Dermis microvascular lymphatic vessel endothelial cell (primary cell): ENCODE measurements at regions not wholly inside any gene's neighbourhood (a gene's known extent, or its start where the extent isn't known, plus 50 kb on each side); places are given as distances from the start of the nearest gene placed in this dataset.
"Not testable (repeated sequence)": the region's sequence is repeated elsewhere in the genome, so short reads cannot be mapped to it uniquely, and the experiment has no call there.

ENCODE experiments used
- DNase-seq, 2 donors: peaks; one replicate each; pipeline versions ENCODE4 v3.0.0 to v3.0.0-alpha.2; 2010; ENCODE audit warnings: low read depth in 2 of 2

DNA sequence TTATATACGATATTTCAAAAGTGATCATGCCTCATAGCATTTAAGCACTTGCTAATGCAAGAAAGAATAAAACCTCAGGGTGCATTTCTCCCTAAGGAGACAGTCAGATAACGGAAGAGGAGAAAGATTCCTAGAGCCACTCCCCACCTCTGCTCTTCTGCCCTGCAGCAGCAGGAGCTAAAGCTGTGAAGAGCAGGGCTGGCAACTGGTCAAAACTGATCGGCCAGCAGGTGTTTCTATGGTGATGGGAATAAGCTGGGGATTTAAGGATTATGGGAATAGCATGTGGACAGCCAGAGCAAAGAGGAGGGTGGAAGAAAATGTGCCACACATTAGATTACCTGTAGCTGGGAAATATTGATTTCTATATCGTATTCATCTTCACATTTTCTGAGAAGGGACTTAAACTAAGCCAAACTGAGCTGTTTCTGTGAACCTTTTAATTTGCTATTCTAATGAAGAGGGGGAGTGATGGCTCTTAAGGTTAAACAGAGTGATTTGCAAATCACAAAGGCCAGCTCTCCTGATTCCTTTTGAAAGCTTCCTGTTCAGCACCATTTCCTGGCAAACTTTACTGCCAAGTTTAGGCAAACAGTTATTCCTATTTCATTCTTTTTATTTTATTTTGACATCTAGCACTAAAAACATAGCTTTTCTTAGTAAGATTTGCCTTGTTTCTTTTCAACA, 268.9 kb upstream of the PFKP start:
- DNase-seq, result no peak

DNA sequence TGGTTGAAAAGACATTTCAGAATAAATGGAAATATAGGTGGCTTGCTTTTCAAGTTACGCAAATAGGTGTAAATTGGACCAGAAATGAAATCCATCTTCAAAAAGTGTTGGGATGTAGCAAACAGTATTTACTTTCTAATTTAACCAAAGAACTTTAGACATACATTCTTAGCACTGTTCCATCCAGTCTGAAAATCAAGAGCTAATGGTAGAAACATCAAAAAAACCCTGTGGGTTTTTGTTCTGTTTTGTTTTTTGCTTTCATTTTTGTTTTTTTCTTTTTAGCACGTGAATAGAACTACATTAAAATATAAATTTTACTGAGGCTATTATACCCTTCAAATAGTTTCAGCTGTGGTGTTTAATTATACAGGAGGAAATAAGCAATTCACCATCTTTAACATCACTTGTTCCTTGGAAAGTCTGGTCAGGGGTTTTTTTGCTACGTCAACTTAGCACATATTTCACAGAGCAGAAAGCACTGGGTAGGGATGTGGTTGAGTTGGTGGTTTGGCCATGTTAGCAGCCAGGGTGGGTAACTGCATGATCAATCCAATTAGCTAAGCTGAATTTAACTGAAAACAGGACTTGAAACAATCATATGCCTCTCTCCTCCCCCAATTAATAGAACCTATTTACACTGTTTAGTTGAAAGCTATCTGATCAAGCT, 275.4 kb upstream of the PFKP start:
- DNase-seq, result no peak

GRCh38 chr10:2790396-2791188, 276.8 kb upstream of the PFKP start:
- DNase-seq, result no peak

DNA sequence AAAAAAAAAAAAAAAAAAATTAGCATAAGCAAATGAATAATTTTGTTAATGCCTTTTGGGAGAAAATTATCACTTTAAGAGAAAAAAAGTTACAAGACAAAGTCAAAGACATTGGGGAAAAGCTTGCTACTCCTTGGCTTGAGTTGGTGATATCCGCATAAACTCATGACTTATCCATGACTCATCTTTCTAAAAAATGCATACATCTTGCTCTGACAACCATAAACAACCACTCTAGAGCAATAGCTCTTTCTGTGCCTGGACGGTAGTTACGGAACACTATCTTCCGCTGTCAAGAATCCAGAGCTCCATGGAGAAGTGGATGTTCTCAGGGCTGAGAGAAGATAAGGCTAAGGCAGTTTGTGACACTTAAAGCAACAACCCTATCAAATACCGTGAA, 281.1 kb upstream of the PFKP start:
- no peak for DNase-seq

DNA sequence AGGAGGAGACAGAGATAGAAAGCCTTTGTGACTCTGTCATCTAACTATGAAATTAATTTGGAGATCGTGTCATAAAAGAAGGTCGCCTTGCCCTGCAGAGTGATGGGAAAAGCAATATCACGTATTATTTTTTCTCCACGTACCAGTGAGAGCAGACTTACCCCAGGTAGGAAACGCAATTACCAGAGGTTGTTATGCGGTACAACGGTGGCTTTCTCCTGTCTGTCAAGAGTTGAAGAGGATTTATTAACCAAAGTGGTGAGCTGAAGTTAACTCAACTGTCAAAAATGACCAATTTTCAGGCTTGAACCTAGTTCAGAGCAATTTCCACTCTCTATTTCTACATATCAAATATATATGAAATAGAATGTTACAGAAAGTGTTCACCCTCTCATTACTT, 282.6 kb upstream of the PFKP start:
- no peak for DNase-seq

DNA sequence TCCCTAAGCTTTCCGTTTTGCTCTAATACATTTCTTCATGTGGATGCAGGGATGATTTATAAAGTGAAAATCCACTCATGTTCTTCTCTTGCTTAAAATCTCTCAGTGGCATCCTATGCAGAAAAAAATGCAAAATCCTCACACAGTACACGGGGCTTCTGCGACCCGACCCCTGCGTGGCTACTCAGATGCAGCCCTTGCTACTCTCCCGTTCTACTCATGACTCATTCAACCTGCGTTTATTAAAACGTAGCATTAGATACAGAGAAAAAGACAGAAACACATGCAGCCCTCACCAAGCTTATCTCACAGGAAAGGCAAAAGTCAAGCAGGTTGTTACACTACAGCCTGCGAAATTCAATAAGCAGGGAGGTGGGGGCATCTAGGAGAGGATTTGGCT, 284.4 kb upstream of the PFKP start:
- no peak for DNase-seq

DNA sequence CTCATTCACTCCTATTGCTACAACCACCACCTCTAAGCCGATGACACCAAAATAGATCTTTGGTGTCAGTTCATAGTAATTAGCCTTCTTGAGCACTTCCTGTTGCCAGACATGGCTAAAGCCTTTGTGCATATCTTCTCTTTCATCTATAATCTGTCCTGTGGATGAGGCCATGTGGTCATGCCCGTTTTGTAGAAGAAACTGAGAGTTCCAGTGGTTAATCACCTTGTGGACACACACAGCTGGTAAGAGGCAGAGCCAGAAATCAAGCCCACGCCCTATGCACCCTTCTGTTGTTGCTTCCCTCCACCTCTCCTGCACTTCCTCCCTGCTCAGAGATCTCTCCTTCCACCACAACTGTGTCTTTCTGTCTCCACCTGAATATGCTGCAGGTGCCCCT, 285.1 kb upstream of the PFKP start:
- DNase-seq, result no peak

GRCh38 chr10:2777666-2778355, 289.5 kb upstream of the PFKP start:
- DNase-seq, result no peak

DNA sequence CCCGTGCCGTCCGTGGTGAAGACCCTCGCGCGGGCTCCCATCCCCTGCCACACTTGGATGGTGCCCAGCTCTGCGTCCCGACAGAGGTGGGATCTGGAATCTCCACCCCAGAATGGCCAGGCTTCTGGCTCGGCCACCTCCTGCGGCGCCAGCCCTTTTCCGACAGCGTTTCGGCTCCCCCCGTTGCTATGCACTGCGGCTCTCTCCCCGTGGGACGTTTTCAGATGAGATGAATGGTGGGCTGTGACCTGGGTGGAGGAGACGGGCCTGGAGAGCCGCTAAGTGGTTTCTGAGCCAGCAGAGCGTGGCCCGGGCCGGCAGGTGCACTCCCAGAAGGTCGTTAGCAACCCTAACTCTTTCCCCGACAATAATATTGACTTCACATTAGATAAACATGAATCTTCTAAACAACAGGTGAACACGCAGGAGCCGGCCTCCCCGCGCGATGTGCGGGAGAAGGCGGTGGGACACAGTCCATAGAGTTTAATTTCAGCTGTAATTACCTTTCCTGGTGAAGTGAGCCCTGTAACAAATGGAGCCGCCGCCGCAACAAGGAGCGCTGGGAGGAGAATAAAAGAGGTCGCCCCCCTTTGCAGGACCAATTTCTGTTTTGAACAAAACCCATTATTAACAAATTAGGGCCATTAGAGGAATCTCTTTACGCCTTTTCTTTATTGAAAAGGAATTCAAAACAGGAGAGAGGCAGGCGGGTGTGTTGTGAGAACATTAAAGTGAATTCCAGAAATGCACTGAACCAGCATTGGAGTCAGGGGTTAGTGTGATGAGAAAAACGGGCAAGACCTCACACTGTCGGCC, 294.3 kb upstream of the PFKP start:
- no peak for DNase-seq

- DNase-seq, result no peak
Observed at GRCh38 chr10:2772135-2772534, 295.2 kb upstream of the PFKP start.

- not testable (repeated sequence) for DNase-seq
Observed at GRCh38 chr10:2767293-2767692, 300.1 kb upstream of the PFKP start.

DNA sequence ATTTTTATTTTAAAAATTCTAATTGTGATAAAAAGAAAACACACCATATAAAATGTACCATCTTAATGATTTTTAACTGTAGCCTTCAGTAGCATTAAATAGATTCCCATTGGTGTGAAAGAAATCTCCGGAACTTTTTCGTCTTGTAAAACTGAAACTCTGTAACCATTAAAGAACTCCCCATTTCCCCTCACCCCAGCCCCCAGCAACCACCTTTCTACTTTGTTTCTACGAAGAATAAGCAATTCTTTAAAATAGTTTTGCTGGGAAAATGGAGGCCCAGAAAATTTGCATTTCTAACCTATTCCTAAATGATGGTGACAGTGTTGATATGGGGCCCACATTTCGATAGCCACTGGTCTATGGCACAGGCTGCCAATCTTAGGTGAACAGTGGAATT, 305.4 kb upstream of the PFKP start:
- DNase-seq, result no peak

DNA sequence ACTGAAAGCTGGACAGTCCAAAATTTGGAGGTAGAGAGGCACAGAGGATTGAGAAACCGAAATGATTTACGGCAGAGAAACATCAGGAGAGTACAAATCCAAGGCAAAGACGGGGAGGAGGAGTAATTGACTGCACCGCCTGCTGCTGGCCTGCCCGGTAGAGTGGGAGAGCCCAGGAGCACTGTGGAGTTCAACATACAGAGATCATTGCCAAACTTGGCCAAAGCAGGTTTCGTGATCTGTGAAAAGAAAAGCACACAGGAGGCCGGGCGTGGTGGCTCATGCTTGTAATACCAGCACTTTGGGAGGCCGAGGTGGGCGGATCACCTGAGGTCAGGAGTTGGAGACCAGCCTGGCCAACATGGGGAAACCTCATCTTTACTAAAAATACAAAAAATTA, 306.0 kb upstream of the PFKP start:
- DNase-seq, result no peak

GRCh38 chr10:2760736-2761135, 306.6 kb upstream of the PFKP start:
- no peak for DNase-seq

GRCh38 chr10:2759233-2759632, 308.1 kb upstream of the PFKP start:
- DNase-seq, result no peak

GRCh38 chr10:2754943-2755342, 312.4 kb upstream of the PFKP start:
- DNase-seq, result no peak

GRCh38 chr10:2748287-2748686, 319.1 kb upstream of the PFKP start:
- DNase-seq, result no peak

GRCh38 chr10:2746638-2747037, 320.7 kb upstream of the PFKP start:
- DNase-seq, result no peak

DNA sequence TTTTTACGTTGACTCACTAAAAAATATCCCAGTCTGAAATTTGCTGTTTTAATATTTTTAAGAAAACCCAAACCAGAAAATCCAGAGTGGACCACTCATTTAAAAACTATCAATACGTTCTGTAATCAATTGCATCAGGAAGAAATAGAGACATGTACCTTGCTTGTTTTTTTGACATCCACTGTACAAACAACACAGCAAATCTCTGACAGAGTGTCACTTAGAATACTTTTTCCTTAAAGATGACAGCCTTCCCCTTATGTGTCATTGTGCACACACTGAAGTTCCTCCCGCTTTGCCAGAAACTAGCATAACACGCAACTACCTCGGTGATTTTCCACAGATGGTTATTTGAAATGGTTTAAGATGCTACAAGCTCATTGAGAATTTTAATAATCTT, 321.7 kb upstream of the PFKP start:
- no peak for DNase-seq

- no peak for DNase-seq
Observed at GRCh38 chr10:2744547-2745200, 322.7 kb upstream of the PFKP start.

- DNase-seq, result no peak
Observed at GRCh38 chr10:2734603-2735002, 332.7 kb upstream of the PFKP start.
